ENCODE measurements at regions not wholly inside any gene's neighbourhood (a gene's known extent, or its start where the extent isn't known, plus 50 kb on each side); places are given as distances from the start of the nearest gene placed in this dataset.

GRCh38 chr3:177441276-177441812 lies 244.1 kb upstream of the TBL1XR1 start (continued):
- TF ChIP-seq POLR2A (IDR thresholded peaks at IDR 0.05; ENCODE audit: control extremely low read depth in 1 of 2, low read depth in 2 of 2, low read length in 2 of 2): no peak
- TF ChIP-seq CTCF (IDR thresholded peaks at IDR 0.05; ENCODE audit: control extremely low read depth in 1 of 3, insufficient read depth in 1 of 3, low read depth in 1 of 3, low read length in 3 of 3): no peak
- no peak for TF ChIP-seq BACH1 (IDR thresholded peaks at IDR 0.05; ENCODE audit: low read length)
- no peak for TF ChIP-seq ASH2L (IDR thresholded peaks at IDR 0.05; ENCODE audit: low read length)
